Gastrocnemius medialis (tissue), 4 donors: ENCODE measurements at regions not wholly inside any gene's neighbourhood (a gene's known extent, or its start where the extent isn't known, plus 50 kb on each side); places are given as distances from the start of the nearest gene placed in this dataset.
"Not testable (repeated sequence)": the region's sequence is repeated elsewhere in the genome, so short reads cannot be mapped to it uniquely, and the experiment has no call there.

ENCODE experiments used
- ATAC-seq, 2 donors: fragments of 150-250 bp; one replicate each; pipeline ENCODE4 v1.9.1; 2016
- DNase-seq, 2 donors: peaks; one replicate each; pipeline ENCODE4 v3.0.0-alpha.2; 2019
- H3K27ac ChIP-seq, 4 donors: fragments of 200-600 bp; sonication (generic); 1 replicate in 1 of 4; 2 replicates in 3 of 4; pipeline ENCODE4 v1.5.1; 2016 to 2018; ENCODE audit warnings: mild to moderate bottlenecking in 2 of 4, moderate library complexity in 1 of 4
- H3K27me3 ChIP-seq, 3 donors: fragments of 200-600 bp; sonication (generic) in 2 of 3; 1 replicate in 1 of 3; 2 replicates in 2 of 3; pipeline versions ENCODE4 v1.5.1 to v1.6.0; 2016 to 2019; ENCODE audit warnings: mild to moderate bottlenecking in 1 of 3, moderate library complexity in 1 of 3
- H3K36me3 ChIP-seq, 2 donors: fragments of 200-600 bp; sonication (generic) in 1 of 2; one replicate each; pipeline ENCODE4 v1.5.1; 2017 to 2018
- H3K4me1 ChIP-seq, 2 donors: fragments of 200-600 bp; sonication (generic) in 1 of 2; one replicate each; pipeline ENCODE4 v1.5.1; 2016 to 2017; ENCODE audit warnings: mild to moderate bottlenecking in 2 of 2
- H3K4me3 ChIP-seq, 4 donors: fragments of 200-600 bp; sonication (generic) in 3 of 4; 1 replicate in 1 of 4; 2 replicates in 3 of 4; pipeline ENCODE4 v1.5.1; 2016 to 2019; ENCODE audit warnings: mild to moderate bottlenecking in 2 of 4
- H3K9me3 ChIP-seq, 3 donors: fragments of 200-600 bp; sonication (generic) in 2 of 3; 1 replicate in 1 of 3; 2 replicates in 2 of 3; pipeline ENCODE4 v1.5.1; 2016 to 2019
- CTCF ChIP-seq, 5 experiments: fragments of 450-650 bp in 3 of 5; fragments of 200-600 bp in 2 of 5; sonication (generic) in 2 of 5; IDR thresholded peaks in 4 of 5; conservative IDR thresholded peaks in 1 of 5; 1 replicate in 4 of 5; 2 replicates in 1 of 5; pipeline ENCODE4 v1.5.1; 2016 to 2019; ENCODE audit warnings: antibody characterized with exemption in 5 of 5, mild to moderate bottlenecking in 3 of 5, moderate library complexity in 3 of 5
- POLR2A ChIP-seq, 2 donors: fragments of 450-650 bp; IDR thresholded peaks; one replicate each; pipeline ENCODE4 v1.6.1; 2017; ENCODE audit warnings: antibody characterized with exemption in 2 of 2, mild to moderate bottlenecking in 2 of 2, moderate library complexity in 2 of 2
- in situ Hi-C, 4 donors: fragments of 200-750 bp; cut with MboI; loops; one replicate each; pipeline versions ENCODE4 v1.15.0 to v1.8.0; 2017; ENCODE audit warnings: low sequenced_read_pairs in 4 of 4
- intact Hi-C: fragments of 100-400 bp; cut with DNase I; formaldehyde crosslinking; loops from one replicate; pipeline ENCODE4 v1.15.1; 2023; ENCODE audit warnings: low total_unique reads

- H3K36me3 ChIP-seq = no peaks in the 10 kb centered on the region
- in situ Hi-C loops = no loop called here
- TF ChIP-seq POLR2A (IDR thresholded peaks at IDR 0.05) (no peak), CTCF (IDR thresholded peaks at IDR 0.05 in 4 of 5, conservative IDR thresholded peaks at IDR 0.05 in 1 of 5) (no peak)
- DNase-seq (no peak), ATAC-seq (no peak)
- intact Hi-C loops = no loop called here
- no peaks in the 10 kb centered on the region for H3K27me3 ChIP-seq
- no peak overlapping the region for H3K27ac ChIP-seq
- no peaks in the 10 kb centered on the region for H3K4me1 ChIP-seq
- H3K9me3 ChIP-seq = no peaks in the 10 kb centered on the region
- no peak overlapping the region for H3K4me3 ChIP-seq
These were observed 189.9 kb upstream of the DCC start for GRCh38 chr18:52150050-52150449.

DNA sequence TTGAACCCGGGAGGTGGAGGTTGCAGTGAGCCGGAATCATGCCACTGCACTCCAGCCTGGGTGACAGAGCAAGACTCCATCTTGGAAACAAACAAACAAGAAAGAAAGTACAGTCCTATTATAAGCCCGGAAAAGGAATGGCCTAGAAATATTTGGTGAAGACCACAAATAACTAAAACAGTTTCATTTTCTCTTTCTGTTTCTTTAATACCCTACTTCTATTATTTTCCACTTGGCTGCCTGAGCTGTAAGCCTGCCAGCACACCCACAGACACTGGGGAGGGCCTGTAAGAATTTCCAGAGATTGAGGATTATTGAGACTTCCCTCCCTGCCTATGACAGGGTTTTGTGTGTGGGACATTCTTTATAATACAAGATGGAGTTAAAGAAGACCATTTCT, 188.0 kb upstream of the DCC start:
- ATAC-seq (no peak), DNase-seq (no peak)
- Histone ChIP-seq H3K4me3 (no peak overlapping the region), H3K27ac (no peak overlapping the region), H3K9me3 (no peaks in the 10 kb centered on the region), H3K4me1 (no peaks in the 10 kb centered on the region), H3K36me3 (no peaks in the 10 kb centered on the region), H3K27me3 (no peaks in the 10 kb centered on the region)
- intact Hi-C loops = no loop called here
- in situ Hi-C loops = no loop called here
- TF ChIP-seq CTCF (IDR thresholded peaks at IDR 0.05 in 4 of 5, conservative IDR thresholded peaks at IDR 0.05 in 1 of 5) = no peak
- TF ChIP-seq POLR2A (IDR thresholded peaks at IDR 0.05) = no peak

DNA sequence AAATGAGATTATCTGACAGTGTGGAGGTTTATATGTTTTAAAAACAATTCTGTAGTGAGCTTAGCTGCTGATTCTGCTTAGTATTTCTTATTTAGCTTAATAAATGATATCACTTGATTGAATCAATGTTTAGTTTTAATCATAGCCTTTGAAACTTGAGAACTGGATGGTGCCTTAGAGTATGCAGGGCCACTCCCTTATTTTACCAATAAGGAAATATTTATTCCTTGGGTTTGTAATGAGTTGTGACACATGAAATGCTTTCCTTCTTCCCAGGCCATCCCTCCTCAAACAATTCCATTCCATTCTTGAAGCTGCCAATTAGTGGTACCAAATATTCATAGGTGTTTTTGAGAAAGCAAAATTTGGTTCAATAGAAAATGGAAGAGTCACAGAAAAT, 183.8 kb upstream of the DCC start:
- TF ChIP-seq POLR2A (IDR thresholded peaks at IDR 0.05) = no peak
- TF ChIP-seq CTCF (IDR thresholded peaks at IDR 0.05 in 4 of 5, conservative IDR thresholded peaks at IDR 0.05 in 1 of 5) = no peak
- in situ Hi-C loops = no loop called here
- H3K4me1 ChIP-seq = no peaks in the 10 kb centered on the region
- no peak overlapping the region for H3K27ac ChIP-seq
- no peaks in the 10 kb centered on the region for H3K27me3 ChIP-seq
- intact Hi-C loops = no loop called here
- H3K36me3 ChIP-seq = no peaks in the 10 kb centered on the region
- ATAC-seq = no peak
- DNase-seq = no peak
- no peak overlapping the region for H3K4me3 ChIP-seq
- no peaks in the 10 kb centered on the region for H3K9me3 ChIP-seq

- H3K4me1 ChIP-seq = no peaks in the 10 kb centered on the region
- H3K27ac ChIP-seq = no peak overlapping the region
- DNase-seq = no peak
- no peak for ATAC-seq
- no peaks in the 10 kb centered on the region for H3K36me3 ChIP-seq
- intact Hi-C loops = no loop called here
- in situ Hi-C loops = no loop called here
- no peaks in the 10 kb centered on the region for H3K9me3 ChIP-seq
- H3K4me3 ChIP-seq = no peak overlapping the region
- no peaks in the 10 kb centered on the region for H3K27me3 ChIP-seq
- TF ChIP-seq POLR2A (IDR thresholded peaks at IDR 0.05) = no peak
- TF ChIP-seq CTCF (IDR thresholded peaks at IDR 0.05 in 4 of 5, conservative IDR thresholded peaks at IDR 0.05 in 1 of 5) = no peak
These were observed 179.4 kb upstream of the DCC start for GRCh38 chr18:52160636-52161035.

GRCh38 chr18:52163478-52163877, 176.5 kb upstream of the DCC start:
- no peaks in the 10 kb centered on the region for H3K27me3 ChIP-seq
- no peak overlapping the region for H3K27ac ChIP-seq
- intact Hi-C loops (no loop called here), in situ Hi-C loops (no loop called here)
- H3K4me3 ChIP-seq = no peak overlapping the region
- H3K4me1 ChIP-seq = no peaks in the 10 kb centered on the region
- DNase-seq (no peak), ATAC-seq (no peak)
- TF ChIP-seq CTCF (IDR thresholded peaks at IDR 0.05 in 4 of 5, conservative IDR thresholded peaks at IDR 0.05 in 1 of 5) (no peak), POLR2A (IDR thresholded peaks at IDR 0.05) (no peak)
- H3K36me3 ChIP-seq = no peaks in the 10 kb centered on the region
- H3K9me3 ChIP-seq = no peaks in the 10 kb centered on the region

- intact Hi-C loops, H3K27ac ChIP-seq, ATAC-seq, H3K4me1 ChIP-seq, H3K9me3 ChIP-seq, DNase-seq, in situ Hi-C loops, H3K27me3 ChIP-seq, H3K36me3 ChIP-seq, H3K4me3 ChIP-seq: not testable (repeated sequence)
These were observed 171.9 kb upstream of the DCC start for GRCh38 chr18:52168131-52168530.
